ENCODE measurements at regions not wholly inside any gene's neighbourhood (a gene's known extent, or its start where the extent isn't known, plus 50 kb on each side); places are given as distances from the start of the nearest gene placed in this dataset.

- no peak for DNase-seq
- in situ Hi-C loops (cut with HindIII; ENCODE audit: low pct_ligation_motif_present, low pct_unique_long_range_greater_than_20kb, low sequenced_read_pairs), result no loop called here
Measured at GRCh38 chr7:22876986-22877729, 54.5 kb upstream of the TOMM7 start.

GRCh38 chr7:22875470-22875869 lies 52.8 kb upstream of the TOMM7 start:
- in situ Hi-C loops (cut with HindIII; ENCODE audit: low pct_ligation_motif_present, low pct_unique_long_range_greater_than_20kb, low sequenced_read_pairs), result no loop called here

GRCh38 chr7:22874904-22875303 lies 52.3 kb upstream of the TOMM7 start:
- in situ Hi-C loops (cut with HindIII; ENCODE audit: low pct_ligation_motif_present, low pct_unique_long_range_greater_than_20kb, low sequenced_read_pairs), result no loop called here
- DNase-seq, result no peak

More at GRCh38 chr7:22875470-22875869, 52.8 kb upstream of the TOMM7 start:
- DNase-seq, result no peak

Measured in ACHN (cell line).